HG03460 (cell line): ENCODE measurements at regions not wholly inside any gene's neighbourhood (a gene's known extent, or its start where the extent isn't known, plus 50 kb on each side); places are given as distances from the start of the nearest gene placed in this dataset.
"Not testable (repeated sequence)": the region's sequence is repeated elsewhere in the genome, so short reads cannot be mapped to it uniquely, and the experiment has no call there.

Experiments used
- ATAC-seq: cut with Tn5 transposase; IDR thresholded peaks from one replicate; pipeline ENCODE4 v1.9.1; 2021; ENCODE audit not compliant: unreplicated experiment

- no peak for ATAC-seq
Observed at GRCh38 chrY:16490706-16491105, 1389.3 kb downstream of the CDY2B start.

DNA sequence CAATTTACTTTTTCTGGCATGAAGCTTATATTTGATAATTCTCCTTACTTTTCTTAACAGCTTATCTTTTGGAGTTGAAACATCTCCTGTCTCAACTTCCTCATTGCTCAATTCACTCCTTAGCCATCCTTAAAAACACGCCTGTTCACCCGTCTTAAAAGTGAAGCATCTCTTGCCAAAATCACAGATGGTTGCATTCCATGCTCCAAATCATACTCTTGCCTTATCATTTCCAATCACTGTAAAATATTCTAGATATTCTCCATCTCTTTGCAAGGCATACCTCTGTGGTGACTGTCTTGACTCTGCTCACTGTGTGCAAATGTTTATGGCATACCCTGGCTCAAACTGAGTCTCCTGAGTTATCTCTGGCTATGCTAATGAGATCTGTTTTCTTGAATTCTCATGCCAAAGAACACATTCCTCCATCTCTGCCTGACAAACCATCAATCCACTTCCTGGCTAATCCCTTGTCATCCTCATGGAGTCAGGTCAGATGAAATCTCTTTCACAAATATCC lies 1393.3 kb downstream of the CDY2B start:
- ATAC-seq = no peak

DNA sequence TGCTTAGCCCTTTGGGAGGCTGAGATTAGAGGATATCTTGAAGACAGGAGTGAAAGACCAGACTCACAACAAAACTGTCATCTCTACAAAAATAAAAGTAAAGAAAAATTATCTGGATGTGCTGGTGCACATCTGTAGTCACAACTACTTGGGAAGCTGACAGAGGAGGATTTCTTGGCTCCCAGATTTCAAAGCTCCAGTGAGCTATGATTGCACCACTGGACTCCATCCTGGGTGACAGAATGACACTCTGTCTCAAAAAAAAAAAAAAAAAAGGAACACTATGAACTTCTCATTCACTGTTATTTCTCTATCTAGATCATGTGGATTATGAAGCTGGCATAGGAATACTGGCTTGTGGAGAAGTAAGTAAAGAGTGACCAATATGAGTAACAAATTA lies 1400.0 kb downstream of the CDY2B start:
- no peak for ATAC-seq

DNA sequence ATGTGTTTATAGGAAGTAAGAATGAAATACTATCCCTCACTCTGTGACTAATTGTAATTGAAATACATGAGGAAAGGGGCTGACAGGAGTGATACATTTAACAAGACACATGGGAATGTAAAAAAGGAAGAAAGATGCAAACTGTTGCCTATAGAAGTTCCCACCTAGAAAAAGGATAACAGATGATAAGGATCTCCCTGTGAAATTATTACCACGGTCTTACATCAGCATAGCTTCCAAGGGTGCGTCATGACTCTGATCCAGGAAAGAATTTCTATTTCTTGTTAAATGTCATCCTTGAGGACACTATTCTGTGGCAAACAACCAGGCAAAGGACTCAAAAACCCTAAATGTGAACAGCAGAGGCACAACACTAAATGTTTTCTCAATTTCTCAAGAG lies 1406.0 kb downstream of the CDY2B start:
- ATAC-seq = no peak

GRCh38 chrY:16454799-16455198 lies 1425.2 kb downstream of the CDY2B start:
- no peak for ATAC-seq

DNA sequence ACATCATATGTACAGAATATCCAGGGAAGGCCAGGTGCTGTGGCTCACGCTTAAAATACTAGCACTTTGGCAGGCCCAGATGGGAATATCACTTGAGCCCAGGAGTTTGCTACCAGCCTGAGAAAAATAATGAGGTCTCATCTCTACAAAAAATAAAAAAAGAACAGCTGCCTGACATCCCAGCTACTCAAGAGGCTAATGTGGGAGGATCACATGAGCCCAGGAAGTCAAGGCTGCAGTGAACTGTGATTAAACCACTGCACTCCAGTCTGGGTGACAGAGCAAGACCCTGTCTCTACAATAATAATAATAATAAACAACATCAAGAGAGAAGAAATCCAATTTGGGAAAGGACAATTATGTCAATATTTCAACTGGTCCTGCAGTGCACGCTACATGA lies 1433.9 kb downstream of the CDY2B start:
- no peak for ATAC-seq

DNA sequence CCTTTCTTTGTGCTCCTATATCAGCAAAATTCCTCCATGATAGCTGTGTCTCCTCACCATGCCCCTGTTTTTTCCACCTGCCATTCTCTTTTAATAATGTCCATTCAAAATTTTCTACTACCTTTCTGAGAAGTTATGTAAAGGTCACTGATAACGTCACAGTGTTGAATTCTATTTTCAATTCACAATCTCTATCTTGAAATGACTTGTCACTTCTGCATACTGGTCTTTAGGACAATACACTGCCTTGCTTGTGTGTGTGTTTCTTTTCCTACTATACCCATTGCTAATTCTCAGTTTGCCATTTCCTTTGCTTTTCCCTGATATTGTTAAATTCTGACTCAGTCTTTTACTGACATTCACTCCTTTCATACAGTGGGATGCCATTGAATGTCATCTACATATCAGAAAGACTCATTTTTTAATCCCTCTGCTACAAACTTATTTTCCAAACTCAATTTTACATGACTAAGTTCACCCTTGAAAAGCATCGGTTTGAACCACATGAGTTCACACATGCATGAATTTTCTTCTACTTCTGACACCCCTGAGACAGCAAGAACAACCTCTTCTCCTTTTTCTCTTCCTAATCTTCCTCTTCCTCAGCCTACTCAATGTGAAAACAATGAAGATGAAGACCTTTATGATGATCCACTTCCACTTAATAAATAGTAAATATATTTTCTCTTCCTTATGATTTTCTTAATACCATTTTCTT lies 1470.7 kb downstream of the CDY2B start:
- ATAC-seq = not testable (repeated sequence)

GRCh38 chrY:16379458-16379857 lies 1500.6 kb downstream of the CDY2B start:
- ATAC-seq = not testable (repeated sequence)

DNA sequence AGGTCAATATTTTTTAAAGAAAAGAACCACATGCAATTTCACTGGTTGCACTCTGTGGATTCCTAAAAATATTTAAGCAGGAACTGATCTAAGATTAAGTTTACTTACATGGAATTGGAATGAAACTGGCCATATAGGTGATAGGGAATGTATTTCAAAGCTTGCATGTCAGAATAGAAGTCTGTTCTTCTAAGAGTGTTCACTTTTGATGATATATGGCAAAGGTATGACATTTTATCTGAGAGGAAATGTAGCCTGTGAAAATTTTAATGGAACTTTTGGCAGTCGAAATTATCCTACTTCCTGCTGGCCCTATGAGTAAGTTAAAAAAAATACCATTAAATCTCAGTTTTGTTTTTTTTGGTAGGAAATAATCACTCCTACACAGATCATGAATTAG lies 1538.4 kb downstream of the CDY2B start:
- ATAC-seq = not testable (repeated sequence)

GRCh38 chrY:16330032-16330758 lies 1549.8 kb downstream of the CDY2B start:
- not testable (repeated sequence) for ATAC-seq

DNA sequence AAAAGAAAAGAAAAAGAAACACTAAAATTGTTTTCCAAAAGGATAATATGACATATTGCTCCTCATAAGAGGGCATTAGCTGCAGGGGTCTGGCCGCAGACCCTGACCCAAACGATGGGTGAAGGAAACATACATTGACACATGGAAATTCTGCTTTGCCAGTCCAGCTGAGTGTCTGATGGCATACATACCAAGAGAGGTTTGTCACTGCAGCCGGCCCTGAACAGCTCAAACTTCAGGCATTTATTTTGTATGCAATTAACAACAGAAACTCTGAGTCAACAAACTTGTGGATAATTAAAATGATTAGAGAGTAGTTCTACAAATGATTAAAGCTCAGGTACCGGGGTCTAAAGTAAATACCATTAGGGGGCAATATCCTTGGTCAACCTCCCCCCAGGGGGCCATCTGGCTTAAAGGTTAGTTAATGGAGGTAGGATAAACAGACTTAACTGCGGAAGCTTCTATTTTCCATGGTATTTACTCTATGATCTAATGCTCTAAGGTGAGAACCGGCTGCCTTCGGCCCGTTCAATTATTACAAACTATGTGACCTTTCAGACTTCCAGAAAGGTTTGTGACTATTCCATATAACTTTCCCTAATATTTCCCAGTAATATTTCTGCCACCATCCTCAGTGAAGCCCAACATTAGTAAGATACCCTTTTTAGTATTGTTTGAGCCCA lies 1550.7 kb downstream of the CDY2B start:
- not testable (repeated sequence) for ATAC-seq
